ENCODE measurements at regions not wholly inside any gene's neighbourhood (a gene's known extent, or its start where the extent isn't known, plus 50 kb on each side); places are given as distances from the start of the nearest gene placed in this dataset.

DNA sequence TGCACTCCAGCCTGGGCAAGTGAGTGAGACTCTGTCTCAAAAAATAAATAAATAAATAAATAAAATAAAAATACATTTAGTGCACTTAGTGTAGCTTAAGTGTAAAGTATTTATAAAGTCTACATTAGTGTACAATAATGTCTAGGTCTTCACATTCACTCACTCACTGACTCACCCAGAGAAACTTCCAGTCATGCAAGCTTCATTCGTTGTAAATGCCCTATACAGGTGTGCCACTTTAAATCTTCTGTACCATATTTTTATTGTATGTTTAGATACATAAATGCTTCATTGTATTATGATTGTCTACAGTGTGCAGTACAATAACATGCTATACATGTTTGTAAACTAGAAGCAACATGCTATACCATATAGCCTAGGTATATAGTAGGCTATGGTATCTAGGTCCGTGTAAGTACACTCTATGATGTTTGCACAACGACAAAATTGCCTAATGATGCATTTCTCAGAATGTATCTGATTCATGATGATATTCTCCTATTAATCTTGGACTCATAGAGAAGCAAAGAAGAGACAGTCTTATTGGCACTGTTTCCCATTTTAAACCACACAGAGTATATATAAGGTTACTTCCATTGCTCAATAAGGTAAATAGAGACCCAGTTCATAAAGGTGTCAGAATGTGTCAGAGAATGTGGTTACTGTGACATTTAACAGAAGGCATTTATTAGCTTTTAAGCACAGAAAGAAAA is 1314.9 kb downstream of the CDH11 start:
- intact Hi-C loops (cut with micrococcal nuclease; ENCODE audit: unreplicated experiment) (no loop called here), in situ Hi-C loops (cut with MboI) (no loop called here)
- Histone ChIP-seq H3K4me3 (no peak overlapping the region), H3K4me1 (ENCODE audit: control insufficient read depth, insufficient read depth, low read length) (no peaks in the 10 kb centered on the region), H2AFZ (ENCODE audit: control insufficient read depth, low read depth, low read length) (no peak overlapping the region), H3K4me2 (ENCODE audit: control insufficient read depth, insufficient read depth) (no peak overlapping the region), H3K27me3 (replicated peaks in 1 of 2; ENCODE audit: control insufficient read depth in 2 of 2, insufficient read depth in 2 of 2, low read length in 1 of 2) (no peaks in the 10 kb centered on the region), H3K27ac (ENCODE audit: control insufficient read depth, insufficient read depth) (no peak overlapping the region), H3K9ac (ENCODE audit: control insufficient read depth, insufficient read depth, low read length) (no peak overlapping the region), H3K36me3 (ENCODE audit: control insufficient read depth in 2 of 2, insufficient read depth in 2 of 2, low read length in 1 of 2) (no peaks in the 10 kb centered on the region), H3K79me2 (ENCODE audit: control insufficient read depth, insufficient read depth, low read length) (no peaks in the 10 kb centered on the region), H3K9me3 (replicated peaks; ENCODE audit: control insufficient read depth, insufficient read depth, low read length) (no peaks in the 10 kb centered on the region), H4K20me1 (ENCODE audit: control insufficient read depth, insufficient read depth) (no peaks in the 10 kb centered on the region)
- ChIA-PET POLR2A (no interaction called here), RAD21 (ENCODE audit: unreplicated experiment) (no interaction called here), CTCF (no interaction called here), SMC1A (ENCODE audit: uncharacterized antibody, unreplicated experiment) (no interaction called here)
- ATAC-seq (no peak), FAIRE-seq (no peak), DNase-seq (ENCODE audit: low read depth, low spot score) (no peak)
- 23% methylated on average over 3 of the region's 3 CpGs for WGBS (ENCODE audit: insufficient coverage, insufficient replicate concordance, low lambda C conversion rate, missing lambda C conversion rate)
- BruUV-seq (replicated peaks) = no TSS peak
- TF ChIP-seq ZNF592 (IDR thresholded peaks at IDR 0.05) (no peak), SIN3A (IDR thresholded peaks at IDR 0.05; ENCODE audit: low read depth, low read length) (no peak), JUNB (IDR thresholded peaks at IDR 0.05) (no peak), BMI1 (IDR thresholded peaks at IDR 0.05; ENCODE audit: borderline replicate concordance) (no peak), SMC3 (IDR thresholded peaks at IDR 0.05; ENCODE audit: borderline replicate concordance, low read length) (no peak), WRNIP1 (IDR thresholded peaks at IDR 0.05; ENCODE audit: borderline replicate concordance, low read depth, low read length) (no peak), MAX (IDR thresholded peaks at IDR 0.05; ENCODE audit: low read depth, low read length) (no peak), YY1 (IDR thresholded peaks at IDR 0.05; ENCODE audit: low read depth, low read length) (no peak), BCL11A (IDR thresholded peaks at IDR 0.05; ENCODE audit: low read depth, low read length) (no peak), SPI1 (IDR thresholded peaks at IDR 0.05; ENCODE audit: borderline replicate concordance, insufficient read depth, low read depth, low read length) (no peak), ATF7 (IDR thresholded peaks at IDR 0.05; ENCODE audit: low read depth) (no peak), ZBTB33 (IDR thresholded peaks at IDR 0.05) (no peak)
- TF ChIP-seq, protein P1, sequence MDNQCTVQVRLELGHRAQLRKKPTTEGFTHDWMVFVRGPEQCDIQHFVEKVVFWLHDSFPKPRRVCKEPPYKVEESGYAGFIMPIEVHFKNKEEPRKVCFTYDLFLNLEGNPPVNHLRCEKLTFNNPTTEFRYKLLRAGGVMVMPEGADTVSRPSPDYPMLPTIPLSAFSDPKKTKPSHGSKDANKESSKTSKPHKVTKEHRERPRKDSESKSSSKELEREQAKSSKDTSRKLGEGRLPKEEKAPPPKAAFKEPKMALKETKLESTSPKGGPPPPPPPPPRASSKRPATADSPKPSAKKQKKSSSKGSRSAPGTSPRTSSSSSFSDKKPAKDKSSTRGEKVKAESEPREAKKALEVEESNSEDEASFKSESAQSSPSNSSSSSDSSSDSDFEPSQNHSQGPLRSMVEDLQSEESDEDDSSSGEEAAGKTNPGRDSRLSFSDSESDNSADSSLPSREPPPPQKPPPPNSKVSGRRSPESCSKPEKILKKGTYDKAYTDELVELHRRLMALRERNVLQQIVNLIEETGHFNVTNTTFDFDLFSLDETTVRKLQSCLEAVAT (IDR thresholded peaks at IDR 0.05) = no peak
- TF ChIP-seq, protein P2, sequence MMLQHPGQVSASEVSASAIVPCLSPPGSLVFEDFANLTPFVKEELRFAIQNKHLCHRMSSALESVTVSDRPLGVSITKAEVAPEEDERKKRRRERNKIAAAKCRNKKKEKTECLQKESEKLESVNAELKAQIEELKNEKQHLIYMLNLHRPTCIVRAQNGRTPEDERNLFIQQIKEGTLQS (IDR thresholded peaks at IDR 0.05; ENCODE audit: borderline replicate concordance, extremely low read depth, low read depth, low read length) = no peak
